Tibial nerve (tissue), 3 donors: ENCODE measurements at regions not wholly inside any gene's neighbourhood (a gene's known extent, or its start where the extent isn't known, plus 50 kb on each side); places are given as distances from the start of the nearest gene placed in this dataset.

Experiments used
- POLR2A ChIP-seq, 2 donors: fragments of 450-650 bp; IDR thresholded peaks; one replicate each; pipeline ENCODE4 v1.6.1; 2017; ENCODE audit warnings: antibody characterized with exemption in 2 of 2, mild to moderate bottlenecking in 2 of 2, moderate library complexity in 2 of 2
- TF ChIP-seq, protein P1 (sequence below), 5 experiments: fragments of 200-600 bp in 3 of 5; fragments of 450-650 bp in 2 of 5; sonication (generic) in 3 of 5; IDR thresholded peaks; one replicate each; pipeline ENCODE4 v1.5.1; 2016 to 2019; ENCODE audit warnings: antibody characterized with exemption in 5 of 5, mild to moderate bottlenecking in 3 of 5, moderate library complexity in 2 of 5

DNA sequence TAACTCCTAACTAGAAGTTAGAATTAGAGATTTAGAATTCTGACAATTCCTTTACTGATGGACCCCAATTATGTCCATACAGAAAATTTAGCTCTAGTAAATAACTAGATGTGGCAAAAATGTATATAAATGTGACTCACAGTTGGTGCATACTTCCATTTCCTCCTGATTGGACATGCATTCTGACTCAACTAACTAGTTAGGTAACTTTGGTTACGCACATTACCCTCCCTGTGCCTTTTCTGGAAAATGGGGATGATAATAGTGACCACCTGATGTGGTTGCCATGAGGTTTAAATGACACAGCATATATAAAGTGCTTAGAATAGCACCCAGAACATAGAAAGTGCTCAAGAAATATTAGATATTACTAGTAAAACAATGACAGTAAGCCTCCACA is 550.0 kb upstream of the SALL1 start:
- TF ChIP-seq, protein P1, sequence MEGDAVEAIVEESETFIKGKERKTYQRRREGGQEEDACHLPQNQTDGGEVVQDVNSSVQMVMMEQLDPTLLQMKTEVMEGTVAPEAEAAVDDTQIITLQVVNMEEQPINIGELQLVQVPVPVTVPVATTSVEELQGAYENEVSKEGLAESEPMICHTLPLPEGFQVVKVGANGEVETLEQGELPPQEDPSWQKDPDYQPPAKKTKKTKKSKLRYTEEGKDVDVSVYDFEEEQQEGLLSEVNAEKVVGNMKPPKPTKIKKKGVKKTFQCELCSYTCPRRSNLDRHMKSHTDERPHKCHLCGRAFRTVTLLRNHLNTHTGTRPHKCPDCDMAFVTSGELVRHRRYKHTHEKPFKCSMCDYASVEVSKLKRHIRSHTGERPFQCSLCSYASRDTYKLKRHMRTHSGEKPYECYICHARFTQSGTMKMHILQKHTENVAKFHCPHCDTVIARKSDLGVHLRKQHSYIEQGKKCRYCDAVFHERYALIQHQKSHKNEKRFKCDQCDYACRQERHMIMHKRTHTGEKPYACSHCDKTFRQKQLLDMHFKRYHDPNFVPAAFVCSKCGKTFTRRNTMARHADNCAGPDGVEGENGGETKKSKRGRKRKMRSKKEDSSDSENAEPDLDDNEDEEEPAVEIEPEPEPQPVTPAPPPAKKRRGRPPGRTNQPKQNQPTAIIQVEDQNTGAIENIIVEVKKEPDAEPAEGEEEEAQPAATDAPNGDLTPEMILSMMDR (IDR thresholded peaks at IDR 0.05): no peak
- no peak for TF ChIP-seq POLR2A (IDR thresholded peaks at IDR 0.05)
